Left hindlimb (tissue), 1 donor: ENCODE measurements at regions not wholly inside any gene's neighbourhood (a gene's known extent, or its start where the extent isn't known, plus 50 kb on each side); places are given as distances from the start of the nearest gene placed in this dataset.
"Not testable (repeated sequence)": the region's sequence is repeated elsewhere in the genome, so short reads cannot be mapped to it uniquely, and the experiment has no call there.

Experiments
- DNase-seq: peaks from one replicate; pipeline ENCODE4 v3.0.0-alpha.2; 2018

DNA sequence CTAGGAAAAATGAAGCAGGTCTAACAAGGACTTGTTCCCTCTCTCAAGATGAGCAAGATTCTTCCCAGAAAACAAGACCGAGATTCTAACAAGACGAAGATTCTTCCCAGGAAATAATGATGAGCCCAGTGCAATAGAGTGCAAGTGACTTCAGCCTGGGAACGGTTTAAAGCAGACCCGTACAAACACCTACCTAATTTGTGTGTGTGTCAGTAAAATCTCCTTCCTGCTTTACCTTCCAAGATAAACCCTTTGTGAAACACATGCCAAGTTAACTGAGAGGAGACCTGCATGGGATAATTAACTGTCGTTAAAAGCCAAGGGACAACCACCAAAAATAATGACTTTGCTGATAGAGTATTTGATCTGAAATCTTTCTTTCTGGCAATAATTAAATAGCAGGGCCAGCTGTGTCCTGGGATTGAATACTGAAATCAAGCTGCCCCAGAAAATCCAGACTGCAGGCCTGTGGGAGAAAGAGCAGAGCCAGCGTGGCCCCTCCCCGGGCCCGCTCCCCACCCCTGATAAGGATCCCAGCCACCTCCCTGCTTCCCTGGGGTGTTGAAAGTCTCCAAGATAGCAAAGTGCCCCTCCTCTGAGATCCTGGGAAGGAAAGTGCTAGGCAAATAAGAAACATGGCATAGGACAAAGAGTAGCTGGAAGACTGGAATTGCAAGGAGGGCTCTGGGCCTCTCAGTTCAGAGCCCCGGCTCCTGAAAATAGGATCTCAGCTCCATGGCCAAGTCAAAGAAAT lies 145.5 kb downstream of the CYP26B1 start:
- DNase-seq: no peak

DNA sequence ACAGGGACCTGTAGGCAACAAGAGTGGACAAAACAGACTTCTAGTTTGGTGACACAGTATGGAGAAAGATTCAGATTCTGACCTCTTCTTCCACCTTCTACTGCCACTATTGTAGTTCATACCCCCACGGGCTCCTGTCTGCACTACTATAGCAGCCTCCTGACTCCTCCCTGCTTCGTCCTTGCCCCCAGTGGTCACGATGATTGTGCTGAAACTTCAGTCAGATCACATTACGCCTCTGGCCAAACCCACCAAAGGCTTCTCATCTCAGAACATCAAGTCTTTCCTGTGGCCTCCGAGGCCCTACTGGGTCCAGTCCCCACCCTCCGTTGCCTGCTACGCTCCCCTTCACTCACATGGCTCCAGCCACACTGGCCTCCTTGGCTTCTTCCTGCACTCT lies 147.6 kb downstream of the CYP26B1 start:
- no peak for DNase-seq

DNA sequence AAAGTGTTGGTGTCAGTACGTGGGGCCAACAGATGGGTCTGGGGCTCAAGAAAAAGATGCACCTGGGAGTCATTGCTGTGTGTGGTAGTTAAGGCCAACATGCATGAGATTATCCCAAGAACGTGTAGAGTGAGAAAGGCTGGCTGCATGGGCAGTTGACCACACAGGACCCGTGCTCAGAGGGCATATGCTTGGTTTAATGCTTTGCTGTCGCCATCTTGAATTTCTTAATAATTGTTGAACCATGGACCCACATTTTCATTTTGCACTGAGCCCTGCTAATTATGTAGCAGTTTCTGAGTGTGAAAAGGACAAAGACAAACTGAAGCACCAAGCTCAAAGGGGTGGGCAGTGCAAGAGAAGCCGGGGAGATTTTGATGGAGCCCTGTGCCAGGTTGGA lies 148.1 kb downstream of the CYP26B1 start:
- no peak for DNase-seq

DNA sequence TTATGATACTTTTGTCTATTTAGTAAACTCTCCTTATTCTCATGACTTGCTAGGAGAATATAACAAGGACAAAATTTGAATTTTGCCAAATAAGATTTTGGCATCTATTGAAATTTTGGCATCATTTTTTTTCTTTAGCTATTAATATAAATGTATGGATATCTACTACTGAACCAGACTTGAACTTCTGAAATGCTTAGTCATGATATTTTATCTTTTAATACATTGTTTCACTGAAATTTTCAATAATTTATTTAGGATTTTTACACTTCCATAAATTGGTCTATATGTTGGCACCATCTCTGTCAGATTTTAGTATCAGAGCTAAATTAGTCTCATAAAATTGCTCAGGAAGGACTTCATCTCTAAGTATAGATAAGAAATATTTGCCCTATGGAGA lies 149.8 kb downstream of the CYP26B1 start:
- no peak for DNase-seq

DNA sequence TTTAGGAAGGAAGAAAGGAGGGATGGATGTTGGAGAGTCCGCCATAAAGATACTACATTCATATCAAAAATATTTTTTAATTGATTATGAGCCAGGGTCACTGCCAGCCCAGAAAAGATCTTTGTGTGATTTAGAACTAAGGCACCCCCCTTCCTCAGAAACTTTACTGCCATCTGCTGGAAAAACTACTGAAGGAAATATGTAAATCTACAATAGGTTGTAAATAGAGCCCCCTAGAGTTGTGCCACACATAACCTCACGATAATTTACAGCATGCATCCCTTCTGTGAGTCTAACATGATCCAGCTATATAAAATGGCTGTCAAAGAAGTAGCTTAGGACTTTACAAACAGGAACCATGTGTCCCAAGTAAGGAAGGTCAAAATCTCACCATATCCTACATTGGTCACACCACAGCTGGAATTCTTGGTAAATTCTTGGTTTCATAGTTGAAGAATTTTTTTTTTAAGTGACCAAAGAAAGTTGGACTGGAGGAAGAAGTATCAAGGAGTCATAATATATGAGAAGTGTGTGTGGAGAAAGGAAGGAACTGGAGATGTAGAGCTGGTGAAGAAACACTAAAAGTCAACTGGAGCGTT lies 152.5 kb downstream of the CYP26B1 start:
- no peak for DNase-seq

DNA sequence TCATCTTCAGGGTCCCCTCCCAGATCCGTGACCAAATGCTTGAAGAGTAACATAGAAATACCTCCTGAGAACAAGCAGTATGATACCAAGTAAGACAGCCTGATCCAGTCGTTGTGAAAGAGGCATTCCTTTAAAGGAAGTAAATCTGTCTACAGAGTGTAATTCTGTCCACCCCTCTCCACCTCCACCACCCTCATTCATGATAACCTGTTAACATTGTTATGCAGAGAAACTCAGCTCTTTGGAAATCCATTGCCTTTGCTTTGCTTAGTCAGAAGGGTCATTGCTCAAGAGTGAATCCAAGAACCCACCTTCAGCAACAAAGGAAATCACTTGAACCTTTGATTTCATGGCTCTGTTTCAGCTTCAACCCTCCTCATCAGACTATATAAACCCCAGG lies 155.6 kb downstream of the CYP26B1 start:
- no peak for DNase-seq

DNA sequence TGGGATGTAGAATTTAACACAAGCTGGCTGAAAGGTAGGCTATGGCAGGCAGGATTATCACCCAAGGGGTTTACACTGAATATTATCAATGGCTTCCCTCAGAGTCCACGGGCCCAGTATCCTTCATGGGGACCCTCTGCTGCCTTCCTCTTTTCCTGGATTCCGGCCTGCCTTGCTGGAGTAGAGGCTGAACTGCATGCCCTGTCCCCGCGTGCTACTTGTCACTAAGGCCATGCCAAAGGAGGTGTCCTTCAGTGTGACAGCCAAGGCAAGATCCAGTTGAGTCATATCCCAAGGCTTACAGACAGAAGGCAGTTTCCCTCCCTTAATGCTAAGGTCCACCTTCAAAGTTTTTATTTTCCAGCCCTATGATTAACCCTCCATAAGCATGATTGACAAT lies 156.3 kb downstream of the CYP26B1 start:
- DNase-seq: no peak

DNA sequence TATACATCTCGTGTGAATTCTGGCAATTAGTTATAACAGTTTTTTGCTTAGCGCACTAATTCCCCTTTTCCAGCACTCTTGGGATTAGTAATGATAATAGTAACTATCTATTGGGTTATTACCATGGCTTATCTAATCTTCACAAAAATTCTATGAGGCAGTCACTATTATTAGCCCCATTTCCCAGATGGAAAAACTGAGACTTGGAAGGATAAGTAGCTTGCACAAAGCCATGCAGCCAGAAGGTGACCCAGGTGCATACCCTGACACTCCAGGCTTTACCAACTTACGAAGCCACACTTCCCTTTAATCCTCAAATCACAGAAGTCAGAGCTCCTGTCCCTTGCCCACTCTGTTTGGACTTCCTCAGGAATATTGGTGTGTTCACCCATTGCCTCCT lies 156.8 kb downstream of the CYP26B1 start:
- DNase-seq: no peak

DNA sequence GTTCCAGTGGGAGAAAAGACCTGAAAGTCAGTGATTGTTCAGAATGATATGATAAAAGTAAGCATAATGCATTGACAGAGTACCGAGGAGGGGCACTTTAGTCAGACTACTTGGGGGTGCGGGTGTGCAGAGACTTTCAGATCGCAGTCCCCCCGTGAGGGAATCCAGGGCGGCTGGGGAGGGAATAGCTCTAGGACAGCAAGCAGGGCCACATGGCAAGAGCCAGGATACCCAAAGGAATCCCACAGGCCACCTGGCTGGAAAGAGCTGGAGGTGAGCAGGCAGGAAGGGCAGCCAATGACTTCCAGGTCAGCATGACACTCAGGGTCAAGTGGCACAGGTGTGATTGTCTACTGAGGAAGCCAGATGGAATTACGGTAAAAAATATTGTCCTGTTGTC lies 157.5 kb downstream of the CYP26B1 start:
- DNase-seq: no peak

DNA sequence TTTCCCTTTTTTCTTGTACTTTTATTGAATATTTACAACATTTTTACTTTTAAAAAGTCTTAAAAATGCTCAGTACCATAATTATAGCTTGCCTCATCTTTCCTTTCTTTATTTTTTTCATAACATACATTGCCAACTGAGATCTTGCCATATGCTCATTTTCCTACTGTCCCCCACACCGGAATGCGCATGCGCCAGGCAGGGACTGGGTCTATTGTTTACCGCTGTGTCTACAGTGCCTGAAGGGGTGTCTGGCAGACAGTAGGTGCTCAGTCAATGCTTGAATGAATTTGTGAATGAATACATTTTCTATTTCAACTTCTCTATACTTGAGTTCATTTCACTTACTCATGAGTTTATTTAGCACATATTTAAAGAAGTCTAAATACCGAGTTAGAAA lies 158.0 kb downstream of the CYP26B1 start:
- no peak for DNase-seq

DNA sequence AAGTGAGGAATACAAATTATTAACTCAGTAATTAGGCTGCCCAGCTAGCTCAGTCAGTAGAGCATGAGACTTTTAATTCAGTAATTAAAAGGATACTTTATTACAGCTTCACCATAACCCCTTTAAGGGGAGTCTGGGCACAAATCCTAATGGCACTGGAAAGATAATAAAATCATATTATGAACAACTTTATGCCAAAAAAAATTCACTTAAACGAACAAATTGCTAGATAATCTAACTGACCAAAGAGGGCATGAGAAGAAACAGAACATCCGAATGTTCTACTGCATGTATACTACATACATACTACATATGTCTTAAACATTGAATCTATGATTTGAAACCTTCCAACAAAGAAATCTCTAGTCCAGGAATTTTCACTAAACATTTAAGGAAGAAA lies 159.5 kb downstream of the CYP26B1 start:
- DNase-seq: no peak

DNA sequence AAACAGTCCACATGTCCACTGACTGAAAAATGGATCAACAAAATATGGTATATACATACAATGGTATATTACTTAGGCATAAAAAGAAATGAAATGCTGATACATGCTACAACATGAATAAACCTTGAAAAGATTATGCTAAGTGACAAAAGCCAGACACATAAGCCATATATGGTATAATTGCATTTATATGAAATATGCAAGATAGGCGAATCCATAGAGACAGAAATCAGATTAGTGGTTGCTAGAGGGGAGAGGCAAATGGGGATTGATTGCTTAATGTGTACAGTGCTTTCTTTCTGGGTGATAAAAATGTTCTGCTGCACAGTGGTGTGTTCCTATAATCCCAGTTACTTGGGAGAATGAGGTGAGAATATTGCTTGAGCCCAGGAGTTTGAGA lies 171.0 kb downstream of the CYP26B1 start:
- no peak for DNase-seq

DNA sequence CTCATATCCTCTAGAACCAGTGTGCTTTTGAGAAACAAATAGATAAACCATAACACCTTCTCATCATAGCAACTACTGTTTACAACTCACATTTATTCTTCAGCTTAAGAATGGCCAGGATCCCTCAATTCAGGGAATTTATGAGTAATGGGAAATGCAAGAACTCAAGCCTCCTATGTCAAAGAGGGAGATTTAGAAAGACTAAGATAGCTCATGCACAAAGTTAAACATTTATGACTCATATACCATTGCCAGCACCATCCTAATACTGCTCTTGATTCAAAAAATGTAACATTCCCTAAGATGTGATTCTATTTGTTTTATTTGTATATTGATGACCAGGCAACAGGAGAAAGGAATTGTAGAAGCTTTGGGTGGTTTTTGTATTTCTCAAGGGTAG lies 172.8 kb downstream of the CYP26B1 start:
- DNase-seq: no peak

DNA sequence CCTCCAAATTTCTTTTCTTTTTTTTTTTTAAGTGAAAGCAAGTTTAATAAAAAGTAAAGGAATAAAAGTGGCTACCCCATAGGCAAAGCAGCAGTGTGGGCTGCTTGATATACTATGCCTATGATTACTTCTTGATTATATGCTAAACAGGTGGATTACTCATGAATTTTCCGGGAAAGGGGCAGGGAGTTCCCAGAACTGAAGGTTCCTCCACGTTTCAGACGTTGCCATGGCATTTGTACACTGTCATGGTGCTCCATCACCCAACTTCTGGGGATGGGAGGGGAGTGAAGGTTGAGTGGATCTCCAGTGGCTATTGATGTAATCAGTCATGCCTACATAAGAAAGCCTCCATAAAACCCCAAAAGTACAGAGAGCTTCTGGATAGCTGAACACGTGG lies 176.2 kb downstream of the CYP26B1 start:
- no peak for DNase-seq

DNA sequence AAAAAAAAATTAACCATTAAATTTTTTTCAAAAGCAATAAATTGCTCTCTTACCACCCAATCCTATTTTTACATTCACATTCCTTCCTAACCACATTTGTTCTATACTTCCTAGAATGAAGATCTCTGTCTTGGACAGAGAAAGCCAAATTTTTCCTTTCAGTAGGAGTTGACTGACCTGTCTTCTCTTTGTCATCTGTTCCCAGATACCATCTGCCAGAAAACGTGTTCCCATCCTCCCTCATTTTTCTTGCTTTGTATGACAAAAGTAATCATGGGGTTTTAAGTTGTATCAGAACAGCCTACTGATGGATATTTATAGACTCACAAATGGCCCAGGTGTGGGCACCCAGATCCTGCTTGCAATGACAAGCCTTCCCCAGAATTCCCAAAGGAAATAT lies 182.1 kb downstream of the CYP26B1 start:
- no peak for DNase-seq

DNA sequence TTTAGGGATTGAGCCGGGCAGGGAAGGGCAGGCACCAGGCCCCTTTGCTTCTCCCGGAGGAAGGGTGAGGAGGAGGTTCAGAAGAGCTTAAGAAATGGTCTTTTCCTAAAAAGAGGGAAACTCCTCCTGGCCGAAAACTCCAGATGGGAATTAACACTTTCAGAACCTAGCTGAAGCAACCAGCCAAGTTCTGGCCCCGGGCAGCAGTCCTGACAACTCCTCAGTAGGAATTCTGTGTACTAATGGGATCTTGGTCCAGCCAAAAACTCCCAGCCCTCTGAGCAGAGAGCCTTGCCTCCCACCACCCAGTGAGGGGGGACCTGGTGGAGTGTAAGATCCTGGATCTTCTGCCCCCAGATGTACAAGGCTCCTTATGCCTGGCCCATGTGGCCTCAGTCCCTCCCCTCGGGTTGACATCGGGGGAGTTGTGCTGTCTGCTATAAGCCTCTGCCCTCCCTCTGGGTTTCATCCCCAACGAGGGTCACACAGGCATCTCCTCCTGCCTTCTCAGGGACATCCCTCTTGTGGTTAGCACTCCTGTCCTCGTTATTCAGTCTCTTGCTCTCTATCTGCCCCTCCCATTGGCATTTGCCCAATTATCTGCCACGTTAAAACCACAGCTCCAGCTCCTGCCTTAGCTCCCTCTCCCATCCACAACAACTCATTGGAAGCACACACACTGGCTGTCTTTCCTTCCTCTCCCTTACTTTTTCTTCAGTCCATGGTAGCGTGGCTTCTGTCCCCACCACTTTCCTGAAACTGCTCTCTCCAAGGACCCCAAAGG lies 184.6 kb downstream of the CYP26B1 start:
- DNase-seq: no peak

DNA sequence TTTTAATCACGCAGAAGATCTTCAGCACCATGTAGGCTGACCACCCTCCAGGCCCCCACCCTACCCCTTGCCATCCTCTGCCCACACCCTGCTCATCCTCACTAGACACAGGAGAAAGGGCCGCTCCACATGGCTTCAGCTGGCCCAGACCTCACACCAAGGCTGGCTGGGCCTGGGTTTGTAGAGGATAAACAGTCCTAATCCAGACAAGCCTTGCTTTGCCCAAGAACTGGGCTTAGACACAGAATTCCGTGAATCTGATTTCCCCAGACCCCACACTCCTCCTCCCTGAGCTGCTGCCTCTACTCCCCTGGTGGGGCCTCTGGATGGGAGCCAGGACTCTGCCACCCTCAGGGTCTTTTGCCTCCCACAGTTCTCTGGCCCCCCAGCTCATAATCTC lies 185.3 kb downstream of the CYP26B1 start:
- no peak for DNase-seq

DNA sequence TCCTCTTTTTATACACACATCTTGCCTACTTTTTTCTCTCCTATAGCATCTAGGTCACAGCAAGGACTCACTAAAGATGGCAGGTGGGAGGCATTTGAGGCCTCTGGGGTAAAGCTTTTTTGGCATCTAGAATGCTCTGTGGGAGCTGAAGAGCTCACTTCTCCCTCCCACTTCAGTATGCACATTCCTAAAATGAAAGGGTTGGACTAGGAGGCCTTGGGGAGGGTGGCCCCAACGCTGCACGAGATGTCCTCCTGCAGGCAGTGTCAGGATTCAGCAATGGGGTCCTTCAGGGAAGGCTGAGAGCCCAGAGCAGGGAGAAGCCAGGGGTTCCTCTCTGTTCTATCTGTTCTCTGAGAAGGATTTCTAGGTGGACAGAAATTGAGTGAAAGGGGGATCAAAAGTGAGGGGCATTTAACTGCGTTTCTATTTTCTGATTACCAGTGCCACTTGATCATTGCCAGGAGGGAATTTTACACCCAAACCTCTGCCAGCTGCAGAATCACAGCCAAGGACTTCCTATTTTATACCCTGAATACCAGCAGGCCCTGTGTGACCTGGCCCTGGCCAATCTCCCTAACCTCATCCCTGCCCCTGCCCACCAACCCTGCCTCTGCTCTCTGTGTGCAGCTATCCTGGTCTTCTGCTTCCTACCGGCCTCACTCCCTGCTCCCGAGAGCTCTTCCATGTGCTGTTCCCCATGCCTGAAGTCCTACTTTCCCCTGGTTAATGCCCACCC lies 186.2 kb downstream of the CYP26B1 start:
- no peak for DNase-seq

DNA sequence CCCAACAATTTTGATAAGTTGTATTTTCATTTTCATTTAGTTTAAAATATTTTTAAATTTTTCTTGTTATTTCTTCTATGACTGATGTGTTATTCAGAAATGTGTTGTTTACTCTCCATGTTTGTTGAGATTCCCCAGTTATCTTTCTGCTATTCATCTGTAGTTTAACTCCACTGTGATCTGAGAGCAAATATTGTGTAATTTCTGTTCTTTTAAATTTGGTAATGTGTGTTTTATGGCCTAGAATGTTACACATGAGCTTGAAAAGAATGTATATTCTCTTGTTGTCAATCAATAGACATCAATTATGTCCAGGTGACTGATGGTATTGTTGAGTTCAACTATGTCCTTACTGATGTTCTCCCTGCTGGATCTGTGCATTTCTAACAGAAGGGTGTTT lies 188.2 kb downstream of the CYP26B1 start:
- DNase-seq: no peak

DNA sequence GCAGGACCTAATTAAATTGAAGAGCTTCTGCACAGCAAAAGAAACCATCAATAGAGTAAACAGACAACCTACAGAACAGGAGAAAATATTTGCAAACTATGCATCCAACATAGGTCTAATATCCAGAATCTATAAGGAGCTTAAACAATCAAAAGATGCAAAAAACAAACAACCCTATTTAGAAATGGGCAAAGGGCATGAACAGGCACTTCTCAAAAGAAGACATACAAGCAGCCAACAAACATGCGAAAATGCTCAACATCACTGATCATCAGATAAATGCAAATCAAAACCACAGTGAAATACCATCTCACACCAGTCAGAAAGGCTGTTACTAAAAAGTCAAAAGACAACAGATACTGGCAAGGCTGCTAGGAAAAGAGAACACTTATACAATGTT lies 189.2 kb downstream of the CYP26B1 start:
- DNase-seq: not testable (repeated sequence)

DNA sequence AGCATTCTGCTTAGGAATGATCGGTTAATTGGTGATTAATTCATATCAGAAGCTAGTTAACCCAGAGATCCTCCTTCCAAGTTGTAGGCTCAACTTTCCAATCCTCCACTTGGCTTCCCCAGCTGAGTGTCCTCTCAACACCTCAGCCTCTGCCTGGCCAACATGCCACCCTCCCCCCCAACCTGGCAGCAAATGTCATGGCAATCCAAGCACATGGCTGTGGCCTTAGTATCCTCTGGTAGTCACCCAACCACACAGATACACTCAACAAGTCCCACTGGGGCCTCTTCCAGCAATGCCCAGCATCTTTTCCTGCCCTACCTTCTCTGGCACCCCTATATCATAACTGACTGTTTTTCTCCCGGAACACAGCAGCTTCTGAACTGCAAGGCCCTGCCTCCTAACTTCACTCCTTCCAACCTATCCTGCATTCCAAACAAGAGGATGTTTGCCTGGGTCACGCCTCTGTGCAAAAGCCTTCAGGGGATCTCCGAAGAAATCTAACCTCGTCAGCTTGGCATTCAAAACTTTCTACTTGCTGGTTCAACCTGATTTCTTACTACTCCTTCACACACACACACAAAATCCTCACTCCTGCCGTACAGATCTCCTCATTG lies 195.0 kb downstream of the CYP26B1 start:
- DNase-seq: no peak

DNA sequence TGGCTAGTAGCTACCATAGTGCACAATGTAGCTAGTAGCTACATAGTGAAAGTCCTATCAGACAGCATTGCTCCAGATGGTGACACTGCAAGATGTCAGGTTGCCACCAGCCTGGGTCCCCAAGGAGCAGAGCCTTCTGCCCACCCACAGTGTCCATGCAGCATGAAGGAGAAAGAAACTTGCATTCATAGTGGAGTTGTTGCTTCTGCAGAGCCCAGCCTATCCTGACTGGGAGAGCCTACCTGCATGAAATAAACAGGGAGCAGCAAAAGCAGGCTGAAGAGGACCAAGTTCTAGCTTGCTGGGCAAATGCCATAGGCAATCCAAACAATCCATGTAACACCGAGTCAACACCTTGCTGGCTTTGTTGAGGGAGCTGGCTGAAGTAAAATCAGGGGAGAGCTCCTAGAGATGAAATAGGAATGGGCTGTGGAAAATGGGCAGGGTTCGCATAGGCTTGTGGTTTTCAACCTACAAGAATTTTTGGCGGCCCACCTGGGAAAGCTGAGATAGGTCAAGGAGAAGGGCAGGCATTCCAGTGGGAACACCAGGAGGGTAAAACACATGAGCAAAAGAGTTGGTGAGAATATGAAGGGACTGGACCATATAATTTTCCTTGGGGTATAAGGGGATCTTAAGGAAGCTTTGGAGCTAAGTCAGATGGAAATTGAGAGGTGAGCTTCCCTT lies 195.8 kb downstream of the CYP26B1 start:
- DNase-seq: no peak
